ENCODE measurements at regions not wholly inside any gene's neighbourhood (a gene's known extent, or its start where the extent isn't known, plus 50 kb on each side); places are given as distances from the start of the nearest gene placed in this dataset.
A peak's percentile ranks its signal among the peaks of the same experiment; 100 is the strongest.
"Not testable (repeated sequence)": the region's sequence is repeated elsewhere in the genome, so short reads cannot be mapped to it uniquely, and the experiment has no call there.

GRCh38 chr6:169088762-169089161 lies 164.9 kb downstream of the THBS2 start:
- no peak for DNase-seq (ENCODE audit: low spot score)
- TF ChIP-seq YY1 (IDR thresholded peaks at IDR 0.05) (no peak), HNF4A (conservative IDR thresholded peaks at IDR 0.05) (no peak), RXRA (IDR thresholded peaks at IDR 0.05) (no peak), SP1 (IDR thresholded peaks at IDR 0.05) (no peak), RAD21 (IDR thresholded peaks at IDR 0.05) (no peak), REST (IDR thresholded peaks at IDR 0.05) (no peak), TAF1 (conservative IDR thresholded peaks at IDR 0.05) (no peak), ZBTB33 (IDR thresholded peaks at IDR 0.05) (no peak), JUND (IDR thresholded peaks at IDR 0.05) (no peak), FOXA2 (IDR thresholded peaks at IDR 0.05) (no peak), NR2F2 (IDR thresholded peaks at IDR 0.05) (no peak), GABPA (IDR thresholded peaks at IDR 0.05 in 1 of 2, conservative IDR thresholded peaks at IDR 0.05 in 1 of 2) (no peak), CTCF (IDR thresholded peaks at IDR 0.05; ENCODE audit: low read depth, low read length, missing input control) (no peak), EGR1 (IDR thresholded peaks at IDR 0.05; ENCODE audit: low read depth in 2 of 2) (no peak), MAX (IDR thresholded peaks at IDR 0.05) (no peak), HNF4G (IDR thresholded peaks at IDR 0.05) (no peak)
- Histone ChIP-seq H3K9me3 (ENCODE audit: control insufficient read depth in 4 of 4, low read length in 3 of 4) (peaks cover 2 to 6% (median 4%) of the 10 kb centered on the region in 4 donors), H3K9ac (ENCODE audit: low read depth in 1 of 2, low read length in 2 of 2) (no peak overlapping the region), H3K4me1 (ENCODE audit: control insufficient read depth in 4 of 4, insufficient read depth in 4 of 4, low read length in 3 of 4) (no peaks in the 10 kb centered on the region), H3K36me3 (ENCODE audit: control insufficient read depth in 4 of 4, insufficient read depth in 3 of 4, low read depth in 1 of 4, low read length in 3 of 4) (no peaks in the 10 kb centered on the region), H3K27ac (ENCODE audit: low read depth in 1 of 2, low read length in 2 of 2) (no peak overlapping the region), H3K4me3 (ENCODE audit: low read depth in 1 of 3, low read length in 3 of 3) (no peak overlapping the region), H3K27me3 (ENCODE audit: control insufficient read depth in 4 of 4, insufficient read depth in 4 of 4, low read length in 3 of 4) (no peaks in the 10 kb centered on the region)
- WGBS = 60% methylated on average over 2 of the region's 2 CpGs

- H3K4me3 ChIP-seq (ENCODE audit: low read depth in 1 of 3, low read length in 3 of 3) = no peak overlapping the region
- 83% methylated on average over 3 of the region's 3 CpGs for WGBS
- H3K27me3 ChIP-seq (ENCODE audit: control insufficient read depth in 4 of 4, insufficient read depth in 4 of 4, low read length in 3 of 4) = no peaks in the 10 kb centered on the region
- no peak overlapping the region for H3K9ac ChIP-seq (ENCODE audit: low read depth in 1 of 2, low read length in 2 of 2)
- H3K9me3 ChIP-seq (ENCODE audit: control insufficient read depth in 4 of 4, low read length in 3 of 4) = peaks cover 2 to 6% (median 4%) of the 10 kb centered on the region in 4 donors
- no peak overlapping the region for H3K27ac ChIP-seq (ENCODE audit: low read depth in 1 of 2, low read length in 2 of 2)
- no peaks in the 10 kb centered on the region for H3K36me3 ChIP-seq (ENCODE audit: control insufficient read depth in 4 of 4, insufficient read depth in 3 of 4, low read depth in 1 of 4, low read length in 3 of 4)
- no peaks in the 10 kb centered on the region for H3K4me1 ChIP-seq (ENCODE audit: control insufficient read depth in 4 of 4, insufficient read depth in 4 of 4, low read length in 3 of 4)
- no peak for TF ChIP-seq EGR1 (IDR thresholded peaks at IDR 0.05; ENCODE audit: low read depth in 2 of 2)
- peak; percentile 80 for TF ChIP-seq REST (IDR thresholded peaks at IDR 0.05)
- no peak for DNase-seq (ENCODE audit: low spot score)
These were observed 166.1 kb downstream of the THBS2 start for GRCh38 chr6:169087443-169088041.

GRCh38 chr6:169086616-169087015 lies 167.0 kb downstream of the THBS2 start:
- not testable (repeated sequence) for H3K4me3 ChIP-seq (ENCODE audit: low read depth in 1 of 3, low read length in 3 of 3); H3K27ac ChIP-seq (ENCODE audit: low read depth in 1 of 2, low read length in 2 of 2); H3K9ac ChIP-seq (ENCODE audit: low read depth in 1 of 2, low read length in 2 of 2); H3K9me3 ChIP-seq (ENCODE audit: control insufficient read depth in 4 of 4, low read length in 3 of 4); DNase-seq (ENCODE audit: low spot score); H3K4me1 ChIP-seq (ENCODE audit: control insufficient read depth in 4 of 4, insufficient read depth in 4 of 4, low read length in 3 of 4); H3K36me3 ChIP-seq (ENCODE audit: control insufficient read depth in 4 of 4, insufficient read depth in 3 of 4, low read depth in 1 of 4, low read length in 3 of 4); H3K27me3 ChIP-seq (ENCODE audit: control insufficient read depth in 4 of 4, insufficient read depth in 4 of 4, low read length in 3 of 4)
- WGBS = 81% methylated on average over 6 of the region's 6 CpGs

Measured in liver (tissue), 8 donors.